ENCODE measurements at regions not wholly inside any gene's neighbourhood (a gene's known extent, or its start where the extent isn't known, plus 50 kb on each side); places are given as distances from the start of the nearest gene placed in this dataset.
"Not testable (repeated sequence)": the region's sequence is repeated elsewhere in the genome, so short reads cannot be mapped to it uniquely, and the experiment has no call there.

DNA sequence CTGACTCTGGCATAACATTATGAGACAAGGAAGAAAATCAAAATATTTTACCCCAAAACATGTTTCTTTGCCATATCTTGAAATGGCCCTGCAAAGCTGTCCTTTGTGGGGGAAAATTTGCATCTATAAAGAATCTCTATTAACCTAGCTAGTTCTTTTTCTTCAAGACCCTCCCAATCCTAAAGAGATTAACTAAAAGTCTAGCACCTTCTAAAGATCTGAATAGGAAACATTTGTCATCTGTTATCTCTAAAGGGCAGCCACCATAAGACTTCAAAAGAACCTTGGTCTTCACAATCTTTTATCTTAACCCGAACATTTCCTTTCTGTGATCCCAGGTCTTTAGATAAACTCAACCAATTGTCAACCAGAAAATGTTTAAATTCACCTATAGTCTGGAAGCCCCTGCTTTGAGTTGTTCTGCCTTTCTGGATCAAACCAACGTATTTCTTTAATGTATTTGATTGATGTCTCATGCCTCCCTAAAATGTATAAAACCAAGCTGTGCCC lies 196.9 kb upstream of the ARL4C start:
- not testable (repeated sequence) for DNase-seq (ENCODE audit: low read depth)

DNA sequence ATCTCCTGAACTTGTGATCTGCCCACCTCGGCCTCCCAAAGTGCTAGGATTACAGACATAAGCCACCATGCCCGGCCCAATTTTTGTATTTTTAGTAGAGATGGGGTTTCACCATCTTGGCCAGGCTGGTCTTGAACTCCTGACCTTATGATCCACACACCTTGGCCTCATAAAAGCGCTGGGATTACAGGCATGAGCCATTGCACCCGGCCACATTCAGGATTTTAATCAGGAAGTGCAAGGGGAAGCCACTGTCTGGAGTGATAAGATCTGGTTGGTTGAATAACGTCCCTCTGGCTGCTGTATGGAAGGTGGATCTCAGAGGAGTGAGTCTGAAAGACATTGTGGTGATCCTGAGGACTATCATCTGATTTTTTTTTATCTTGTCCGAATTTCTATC lies 196.3 kb upstream of the ARL4C start:
- DNase-seq (ENCODE audit: low read depth): not testable (repeated sequence)

DNA sequence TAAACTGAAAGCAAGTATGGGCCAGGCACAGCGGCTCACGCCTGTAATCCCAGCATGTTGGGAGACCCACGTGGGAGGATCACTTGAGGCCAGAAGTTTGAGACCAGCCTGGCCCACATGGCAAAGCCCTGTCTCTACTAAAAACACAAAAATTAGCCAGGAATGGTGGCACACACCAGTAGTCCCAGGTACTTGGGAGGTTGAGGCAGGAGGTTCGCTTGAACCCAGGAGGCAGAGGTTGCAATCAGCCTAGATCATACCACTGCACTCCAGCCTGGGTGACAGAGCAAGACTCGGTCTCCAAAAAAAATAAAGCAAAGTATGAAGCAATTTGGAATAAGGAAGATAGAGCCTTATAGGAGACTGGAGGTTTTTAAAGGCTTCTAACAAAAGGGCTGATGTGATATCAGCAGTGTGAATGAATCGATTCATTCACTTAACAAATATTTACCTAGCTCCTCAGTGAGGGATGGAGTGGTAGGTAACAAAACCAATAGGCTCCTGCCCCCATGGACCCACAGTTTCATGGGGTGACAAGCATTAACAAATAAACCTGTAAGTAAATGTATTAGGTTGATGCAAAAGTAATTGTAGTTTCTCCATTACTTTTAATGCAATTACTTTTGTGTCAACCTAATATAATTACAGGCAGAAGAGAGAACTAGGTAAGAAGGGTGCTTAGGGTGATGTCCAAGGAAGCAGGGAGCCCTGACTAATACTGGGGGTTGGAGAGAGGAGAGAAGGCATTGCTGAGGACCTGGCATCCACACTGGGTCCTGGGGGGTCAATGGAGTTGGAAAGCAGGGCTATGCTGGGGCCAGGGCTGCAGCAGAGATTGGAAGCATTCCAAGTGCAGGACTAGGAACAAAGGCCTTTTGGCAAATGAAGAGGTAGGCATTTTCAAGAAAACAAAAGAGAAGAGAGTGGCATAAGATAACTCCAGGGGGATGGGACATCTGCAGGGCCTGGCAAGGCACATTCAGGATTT lies 195.4 kb upstream of the ARL4C start:
- DNase-seq (ENCODE audit: low read depth): no peak

DNA sequence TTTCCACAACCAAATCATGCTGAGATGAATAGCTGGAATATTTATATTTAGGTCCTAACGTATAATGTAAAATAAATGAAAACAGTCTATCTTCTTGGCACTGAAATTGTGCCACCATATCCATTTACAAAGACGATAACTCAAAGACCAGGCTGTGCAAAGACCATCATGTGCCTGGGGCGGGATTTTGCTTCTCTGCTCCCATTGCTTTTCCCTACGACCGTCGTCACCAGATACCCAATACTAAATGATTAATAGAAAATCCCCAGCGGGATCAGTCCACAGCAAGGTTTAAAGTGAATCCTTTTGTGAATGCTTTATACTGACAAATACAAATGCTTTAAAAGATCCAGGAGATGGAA lies 194.3 kb upstream of the ARL4C start:
- no peak for DNase-seq (ENCODE audit: low read depth)

DNA sequence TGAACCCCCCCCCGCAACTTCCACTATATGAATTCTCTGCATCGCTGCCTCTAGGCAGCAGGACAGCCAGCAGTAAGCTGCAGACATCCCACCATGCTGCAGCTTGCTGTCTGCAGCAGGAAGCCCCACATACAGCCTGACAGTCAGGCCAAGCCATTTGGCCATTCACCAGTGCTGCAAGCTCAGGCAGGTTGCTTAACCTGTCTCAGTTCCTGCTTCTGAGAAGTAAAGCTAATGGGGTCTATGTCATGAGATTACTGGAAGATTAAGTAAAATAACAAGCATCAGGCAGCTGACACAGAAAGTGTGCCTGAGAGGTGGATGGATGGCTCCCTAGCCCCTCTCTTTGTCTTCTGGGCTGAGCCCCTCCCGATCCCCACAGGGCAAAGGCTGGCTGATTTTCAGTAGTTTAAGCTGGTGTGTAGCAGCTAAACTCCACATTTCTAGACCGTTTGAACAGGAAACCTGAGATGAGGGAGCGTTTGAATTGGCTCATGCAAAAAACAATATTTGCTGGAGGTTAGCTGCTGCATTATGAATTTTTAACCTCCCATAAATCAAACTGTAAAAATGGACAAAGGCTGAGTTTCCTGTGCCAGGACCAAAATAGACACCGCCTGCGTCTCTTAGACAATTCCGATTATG lies 193.8 kb upstream of the ARL4C start:
- DNase-seq (ENCODE audit: low read depth): no peak

DNA sequence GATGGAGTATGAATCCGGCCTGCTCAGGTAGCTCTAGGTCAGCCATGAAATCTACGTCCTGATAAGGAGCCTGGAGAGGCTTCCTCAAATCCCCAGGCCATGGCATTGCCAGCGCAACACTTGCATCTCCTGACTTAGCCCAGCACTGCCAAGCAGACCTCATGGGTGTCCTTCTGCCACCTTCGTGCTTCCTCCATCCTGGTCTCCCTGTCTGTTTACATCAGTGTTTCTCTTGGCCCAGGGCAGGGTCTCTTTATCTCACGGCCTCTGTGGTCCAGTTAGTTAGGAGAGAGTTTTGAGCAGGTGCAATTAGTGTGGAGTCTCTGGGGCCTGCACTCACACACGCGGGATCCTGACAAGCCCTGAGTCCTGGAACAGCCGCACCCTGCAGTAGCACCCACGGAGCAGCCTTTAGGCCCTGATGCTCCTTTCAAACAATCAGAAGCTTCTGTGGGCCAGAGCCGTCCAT lies 193.1 kb upstream of the ARL4C start:
- DNase-seq (ENCODE audit: low read depth): no peak

DNA sequence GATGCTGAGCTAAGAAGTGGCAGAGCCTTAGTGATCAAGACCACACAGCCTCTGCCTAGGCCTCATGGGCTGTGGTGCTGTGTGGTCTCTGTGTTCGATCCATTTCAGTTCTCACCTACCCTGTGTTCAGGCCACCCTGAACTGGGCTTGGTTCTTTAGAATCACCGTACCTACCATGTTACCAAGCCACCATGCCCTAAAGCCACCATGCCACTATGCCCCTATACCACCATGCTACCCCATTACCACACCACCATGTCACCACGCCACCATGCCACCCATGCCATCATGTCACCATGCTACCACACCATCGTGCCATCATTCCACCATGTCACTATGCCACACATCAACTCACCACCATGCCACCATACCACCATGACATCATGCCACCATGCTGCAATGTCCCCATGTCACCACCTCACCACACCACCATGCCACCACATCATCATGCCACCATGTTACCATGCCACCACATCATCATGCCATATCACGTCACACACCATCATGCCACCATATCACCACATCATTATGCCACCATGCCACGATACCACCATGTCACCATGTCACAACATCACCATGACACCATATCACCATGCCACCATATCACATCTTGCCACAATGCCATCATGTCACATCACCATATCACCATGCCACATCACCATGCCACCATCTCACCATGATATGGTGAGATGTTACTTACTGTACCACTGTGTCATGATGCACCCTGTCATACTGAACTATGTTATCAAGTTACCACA lies 191.0 kb upstream of the ARL4C start:
- DNase-seq (ENCODE audit: low read depth): no peak

DNA sequence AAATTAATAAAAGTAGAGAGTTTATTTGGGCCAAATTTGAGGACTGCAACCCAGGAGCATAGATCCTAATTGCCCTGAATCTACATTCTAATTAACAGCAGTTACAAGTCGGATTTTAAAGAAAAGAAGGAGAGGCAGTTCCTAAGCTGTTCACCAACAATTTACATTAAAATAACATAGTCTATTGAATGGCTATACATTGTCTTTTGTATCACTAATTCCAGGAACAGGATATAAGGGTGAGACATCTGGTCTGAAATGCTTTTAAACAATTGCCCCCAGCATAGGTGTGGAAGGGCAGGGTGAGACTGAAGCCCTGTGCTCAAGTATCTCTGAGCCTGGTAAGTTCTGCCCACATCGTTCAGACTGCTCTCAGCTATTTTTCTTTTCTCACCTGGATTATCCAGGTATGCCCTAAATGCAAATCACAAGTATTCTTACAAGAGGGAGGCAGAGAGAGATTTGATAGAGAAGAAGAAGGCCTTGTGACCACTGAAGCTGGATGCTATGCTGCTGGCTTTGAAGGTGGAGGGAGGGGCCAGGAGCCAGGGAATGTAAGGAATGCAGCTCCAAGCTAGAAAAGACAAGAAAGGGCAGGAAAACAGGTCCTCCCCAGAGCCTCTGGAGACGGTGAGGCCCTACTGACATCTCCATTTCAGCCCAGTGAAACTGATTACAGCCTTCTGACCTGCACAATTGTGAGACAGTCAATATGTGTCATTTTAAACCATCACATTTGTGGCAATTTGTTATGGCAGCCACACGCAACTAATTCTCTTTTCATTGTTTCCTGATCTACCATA lies 189.4 kb upstream of the ARL4C start:
- DNase-seq (ENCODE audit: low read depth): no peak

DNA sequence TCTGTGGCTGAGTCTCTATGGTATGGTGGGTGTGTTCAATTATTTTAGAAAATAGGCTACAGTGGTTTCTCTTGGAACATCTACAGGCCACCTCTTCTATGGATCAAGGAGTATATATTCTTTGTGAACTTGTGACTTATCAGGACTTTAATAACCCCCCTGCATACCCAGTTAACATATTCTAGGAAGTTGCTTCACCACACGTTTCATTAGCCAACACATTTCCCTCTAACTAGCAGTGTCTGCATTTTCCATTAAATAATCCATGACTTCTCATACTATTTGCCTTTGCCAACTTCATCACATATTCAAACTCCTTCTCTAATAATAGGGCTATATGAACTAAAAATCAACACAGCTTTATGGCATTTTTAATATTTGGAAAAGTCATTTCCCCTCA lies 187.6 kb upstream of the ARL4C start:
- DNase-seq (ENCODE audit: low read depth): no peak

DNA sequence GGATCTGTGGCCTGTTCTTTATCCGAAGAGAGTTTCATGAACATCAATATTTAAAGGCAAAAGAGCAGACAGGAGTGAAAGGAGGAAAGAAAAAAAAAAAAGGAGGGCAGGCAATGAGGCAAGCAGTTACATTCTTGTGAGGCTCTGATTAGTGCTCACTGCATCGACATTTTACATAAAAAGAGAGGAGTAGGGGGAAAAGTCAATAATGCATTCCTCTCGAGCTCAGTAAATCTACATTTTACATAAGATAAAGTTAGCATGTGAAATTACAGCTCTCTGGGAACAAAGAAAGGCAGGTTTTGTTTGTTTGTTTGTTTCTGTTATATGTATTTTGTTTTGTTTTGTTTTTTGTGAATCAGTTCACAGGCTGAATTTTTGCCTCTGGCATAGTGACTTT lies 187.1 kb upstream of the ARL4C start:
- no peak for DNase-seq (ENCODE audit: low read depth)

DNA sequence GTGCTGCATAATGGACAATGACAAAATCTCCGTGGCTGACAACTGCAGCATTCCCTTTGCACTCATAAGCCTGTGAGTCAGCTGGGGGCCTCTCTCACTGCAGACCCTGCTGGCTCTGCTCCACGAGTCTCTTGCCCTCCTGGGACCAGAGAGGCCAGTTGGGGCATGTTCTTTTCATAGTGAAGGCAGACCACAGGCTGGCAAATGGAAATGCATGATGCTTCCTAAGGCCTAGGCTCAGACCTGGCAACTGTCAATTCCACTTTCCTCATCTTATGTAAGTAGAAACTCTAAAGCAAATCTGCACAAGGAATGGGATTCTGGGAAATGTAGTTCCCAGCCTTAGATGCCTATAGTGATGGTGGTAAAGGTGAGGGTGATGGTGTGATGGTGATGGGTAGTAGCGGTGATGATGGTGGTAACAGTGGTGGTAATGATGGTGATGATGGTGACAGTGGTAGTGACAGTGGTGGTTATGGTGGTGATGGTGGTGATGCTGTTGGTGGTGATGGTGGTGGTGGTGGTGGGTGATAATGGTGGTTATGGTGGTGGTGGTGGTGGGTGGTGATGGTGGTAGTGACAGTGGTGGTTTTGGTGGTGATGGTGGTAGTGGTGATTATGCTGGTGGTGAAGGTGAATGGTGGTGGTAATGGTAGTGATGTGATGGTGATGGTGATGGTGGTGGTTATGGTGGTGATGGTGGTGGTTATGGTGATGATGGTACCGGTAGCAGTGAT lies 185.8 kb upstream of the ARL4C start:
- DNase-seq (ENCODE audit: low read depth): no peak

DNA sequence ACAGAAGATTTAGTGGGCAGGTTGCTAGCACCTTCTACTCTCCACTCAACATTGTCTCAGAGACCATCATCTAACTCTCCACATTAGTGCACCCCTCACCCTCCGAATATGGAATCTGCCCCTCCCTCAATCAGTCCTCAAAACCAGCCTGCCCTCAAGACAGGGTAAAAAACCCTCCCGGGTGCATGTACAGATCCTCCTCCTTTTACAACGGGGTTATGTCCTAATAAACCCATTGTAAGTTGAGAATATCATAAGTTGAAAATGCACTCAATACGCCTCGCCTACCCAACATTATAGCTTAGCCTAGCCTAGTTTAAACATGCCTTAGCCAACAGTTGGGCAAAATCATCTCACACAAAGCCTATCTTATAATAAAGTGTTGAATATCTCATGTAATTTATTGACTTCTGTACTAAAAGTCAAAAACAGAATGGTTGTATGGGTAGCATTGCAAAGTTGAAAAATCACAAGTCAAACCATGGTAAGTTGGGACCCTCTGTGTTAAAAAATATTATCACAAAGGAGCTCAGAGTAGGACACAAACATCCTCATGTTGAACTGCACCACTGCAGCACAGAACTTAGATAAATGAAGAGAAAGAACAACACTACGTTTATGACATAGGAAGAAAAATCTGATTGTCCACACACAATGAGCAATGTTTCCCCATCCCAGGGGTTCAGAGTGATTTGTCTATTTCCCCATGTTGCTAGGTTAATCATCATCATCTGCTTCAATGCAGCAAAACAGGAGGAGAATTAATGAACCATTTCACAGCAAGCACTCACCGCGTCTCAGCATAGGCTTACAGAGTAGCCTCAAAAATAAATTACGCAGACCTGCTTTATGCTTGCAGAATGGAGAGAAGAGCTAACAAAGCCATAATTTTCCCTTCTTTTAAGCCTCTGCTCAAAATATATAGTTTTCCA lies 184.1 kb upstream of the ARL4C start:
- DNase-seq (ENCODE audit: low read depth): no peak

DNA sequence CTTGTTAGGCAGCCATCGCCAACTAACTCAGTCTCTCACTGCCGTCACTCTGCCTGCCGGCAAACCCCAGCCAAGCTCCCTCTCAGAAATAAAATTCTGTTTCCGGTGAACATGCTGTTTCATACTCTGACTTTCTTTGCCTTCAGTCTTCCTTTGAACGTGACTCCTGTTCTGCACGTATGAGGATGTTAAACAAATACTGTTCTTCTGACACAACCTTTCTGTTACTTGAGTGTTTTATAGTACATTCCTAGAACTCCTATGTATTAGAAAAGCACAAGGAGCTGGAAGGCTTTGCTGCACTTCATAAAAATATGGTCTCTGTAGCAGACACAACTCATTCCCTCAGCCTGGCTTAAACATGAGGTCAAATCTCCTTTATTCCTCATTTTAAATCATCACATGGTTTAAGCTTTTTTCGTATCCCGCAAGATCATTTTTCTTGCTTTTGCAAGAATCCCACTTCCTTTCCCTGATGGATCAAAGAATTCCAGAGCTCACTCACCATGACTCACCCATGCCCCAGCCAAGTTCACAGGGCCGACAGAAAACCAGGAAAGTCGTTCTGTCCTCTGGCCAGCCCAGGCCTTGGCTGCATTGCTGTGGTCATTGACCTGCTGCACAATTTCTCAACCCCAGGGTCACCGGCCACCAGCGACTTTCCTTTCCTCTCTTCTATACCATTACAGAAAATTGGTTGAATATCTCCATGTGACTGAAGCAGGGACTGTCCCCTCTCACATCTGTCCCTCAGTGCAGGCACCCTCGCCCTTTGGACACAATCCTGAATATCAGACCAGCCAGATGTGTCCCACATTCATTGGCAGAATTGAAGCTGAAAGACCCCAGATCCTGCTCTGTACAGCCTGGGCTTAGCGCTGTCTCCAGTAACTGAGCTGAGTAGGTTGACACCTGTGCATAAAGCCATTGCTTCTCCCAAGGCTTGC lies 183.1 kb upstream of the ARL4C start:
- DNase-seq (ENCODE audit: low read depth): no peak

DNA sequence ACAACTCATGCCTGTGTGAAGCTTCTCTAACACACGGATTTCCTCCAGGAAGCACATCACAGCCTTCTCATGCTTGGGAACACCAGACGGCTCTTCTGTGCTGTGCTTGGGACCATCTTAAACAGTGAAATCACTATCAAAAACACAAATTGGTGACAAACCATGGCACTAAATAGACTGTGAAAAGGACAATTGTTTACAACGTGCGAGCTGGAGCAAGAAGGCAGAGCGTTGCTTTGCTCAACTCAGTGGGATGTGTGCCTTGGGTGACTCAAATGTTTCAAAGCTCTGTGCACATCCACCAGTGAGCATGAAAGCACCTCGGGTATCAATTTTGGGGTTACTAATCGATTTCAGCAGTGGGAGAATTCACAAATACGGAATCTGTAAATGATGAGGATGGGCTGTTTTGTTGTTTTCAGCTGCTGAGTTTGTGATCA lies 182.4 kb upstream of the ARL4C start:
- DNase-seq (ENCODE audit: low read depth): no peak

DNA sequence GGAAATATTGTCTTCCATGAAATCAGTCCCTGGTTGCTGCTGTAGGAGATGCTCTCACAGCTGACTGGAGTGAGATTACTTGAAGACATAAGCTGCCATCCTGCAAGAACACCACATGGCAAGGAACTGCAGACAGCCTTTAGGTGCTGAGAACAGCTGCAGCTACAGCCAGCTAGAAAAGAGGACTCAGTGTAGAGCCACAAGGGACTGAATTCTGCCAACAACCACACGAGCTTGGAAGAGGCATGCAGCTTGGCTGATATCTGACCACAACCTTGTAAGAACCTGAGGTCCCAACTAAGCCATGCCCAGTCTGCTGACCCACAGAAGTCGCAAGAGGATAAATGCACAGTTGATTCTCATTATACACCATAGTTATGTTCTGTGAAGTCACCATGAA lies 181.8 kb upstream of the ARL4C start:
- no peak for DNase-seq (ENCODE audit: low read depth)

DNA sequence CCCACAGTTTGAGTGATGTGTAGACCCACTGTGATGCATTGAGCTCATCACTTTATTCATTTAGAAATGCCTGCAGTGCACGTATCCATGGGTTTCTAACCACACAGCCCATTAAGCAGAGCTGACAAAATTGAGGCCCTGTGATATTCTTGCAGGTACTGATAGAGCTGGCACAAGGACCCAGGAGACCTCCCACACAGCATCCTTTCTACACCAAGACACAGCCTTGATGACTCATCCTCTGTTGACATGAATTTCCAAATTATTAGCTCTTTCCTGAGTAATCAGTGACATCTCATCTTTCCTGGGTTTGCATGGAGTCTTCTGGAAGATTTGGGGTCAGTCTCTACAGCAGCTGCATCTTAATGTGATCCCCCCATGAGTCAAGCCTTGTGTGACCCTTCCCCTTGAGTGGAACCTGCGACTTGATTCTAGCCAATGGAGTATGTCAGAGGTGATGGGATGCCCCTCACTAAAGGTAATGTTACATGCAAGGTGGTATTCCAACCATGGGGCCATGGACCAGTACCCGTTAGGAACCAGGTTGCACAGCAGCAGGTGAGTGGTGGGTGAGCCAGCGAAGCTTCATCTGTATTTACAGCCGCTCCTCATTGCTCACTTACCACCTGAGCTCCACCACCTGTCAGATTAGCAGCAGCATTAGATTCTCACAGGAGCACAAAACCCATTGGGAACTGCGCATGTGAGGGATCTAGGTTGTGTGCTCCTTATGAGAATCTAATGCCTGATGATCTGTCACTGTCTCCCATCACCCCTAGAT lies 181.1 kb upstream of the ARL4C start:
- DNase-seq (ENCODE audit: low read depth): no peak

DNA sequence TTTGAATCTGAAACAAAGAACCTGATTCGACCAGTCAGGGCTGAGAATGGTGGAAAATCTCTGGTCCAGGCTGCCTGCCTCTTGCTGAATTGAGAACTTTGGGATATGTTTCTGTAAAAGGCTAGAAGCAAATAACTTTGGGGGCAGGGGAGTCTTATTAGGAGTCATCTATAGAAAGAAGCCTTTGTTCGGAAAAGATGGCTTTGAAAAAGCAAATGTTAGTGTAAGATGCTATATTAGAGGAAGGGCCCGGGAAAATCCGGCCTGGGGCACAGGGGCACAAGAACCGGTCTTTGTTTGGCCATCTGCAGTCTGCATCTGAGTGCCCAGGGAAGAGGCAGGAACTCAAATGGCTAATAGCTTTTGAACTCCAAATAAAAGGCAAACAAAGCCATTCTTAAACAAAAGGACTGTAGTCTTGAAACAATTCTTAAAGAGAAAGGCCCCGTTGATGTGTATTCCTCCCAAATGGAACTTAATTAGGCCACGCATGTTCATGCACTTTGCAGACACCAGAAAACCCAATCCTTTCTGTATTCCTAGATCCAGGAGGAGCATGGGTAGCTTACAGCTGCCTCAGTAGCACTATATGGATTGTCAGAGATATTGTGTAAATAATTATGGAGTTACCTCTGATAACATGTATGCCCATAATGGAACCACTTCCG lies 180.0 kb upstream of the ARL4C start:
- DNase-seq (ENCODE audit: low read depth): no peak
